ENCODE measurements at regions not wholly inside any gene's neighbourhood (a gene's known extent, or its start where the extent isn't known, plus 50 kb on each side); places are given as distances from the start of the nearest gene placed in this dataset.
"Not testable (repeated sequence)": the region's sequence is repeated elsewhere in the genome, so short reads cannot be mapped to it uniquely, and the experiment has no call there.

GRCh38 chr17:70426752-70427151, 257.4 kb downstream of the KCNJ2 start:
- Histone ChIP-seq H3K4me3 (ENCODE audit: low read length) (no peak overlapping the region), H3K27me3 (ENCODE audit: control insufficient read depth, insufficient read depth, low read length) (no peaks in the 10 kb centered on the region), H3K36me3 (ENCODE audit: control insufficient read depth, insufficient read depth, low read length) (no peaks in the 10 kb centered on the region), H3K4me1 (ENCODE audit: control insufficient read depth, insufficient read depth, low read length) (no peaks in the 10 kb centered on the region), H3K9me3 (ENCODE audit: control insufficient read depth, low read length) (no peaks in the 10 kb centered on the region), H3K9ac (ENCODE audit: low read length) (no peak overlapping the region)

DNA sequence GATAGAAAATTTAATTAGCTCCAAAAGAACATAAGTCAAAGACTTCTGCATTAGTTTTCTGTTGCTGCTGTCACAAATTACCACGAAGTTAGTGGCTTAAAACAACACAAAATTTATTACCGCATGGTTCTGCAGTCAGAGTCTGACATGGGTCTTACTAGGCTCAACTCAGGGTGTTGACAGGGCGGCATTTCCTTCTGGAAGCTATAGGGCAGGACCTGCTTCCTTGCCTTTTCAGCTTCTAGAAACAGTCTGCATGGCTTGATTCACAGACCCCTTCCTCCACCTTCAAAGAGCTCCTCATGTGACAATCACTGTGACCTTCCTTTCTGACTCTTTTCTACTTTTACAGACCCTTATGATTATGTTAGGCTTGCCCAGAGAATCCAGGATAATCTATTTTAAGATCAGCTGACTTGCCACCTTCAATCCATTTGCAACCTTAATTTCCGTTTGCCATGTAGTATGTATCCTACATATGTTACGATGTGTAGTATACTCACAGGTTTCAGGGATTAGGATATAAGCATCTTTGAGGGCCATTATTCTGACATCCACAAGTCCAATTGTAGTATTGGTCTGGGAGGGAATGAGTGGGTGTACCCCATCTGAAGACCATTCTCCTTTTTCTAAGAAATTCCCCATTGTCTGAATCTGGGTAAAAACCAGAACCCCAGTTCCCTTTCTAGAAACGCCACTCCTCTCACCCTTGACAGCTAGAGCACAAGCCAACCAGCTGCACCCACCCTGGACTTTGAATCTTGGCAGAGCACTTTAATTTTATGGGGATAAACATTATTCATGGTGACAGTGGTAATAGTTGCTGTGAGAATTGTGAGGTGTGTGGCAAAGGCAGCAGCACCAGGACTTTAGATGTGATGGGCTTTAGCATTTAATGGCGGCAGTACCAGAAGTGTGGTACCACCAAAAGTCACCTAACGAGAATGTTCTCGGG, 265.5 kb downstream of the KCNJ2 start:
- no peaks in the 10 kb centered on the region for H3K9me3 ChIP-seq (ENCODE audit: control insufficient read depth, low read length)
- H3K27me3 ChIP-seq (ENCODE audit: control insufficient read depth, insufficient read depth, low read length) = no peaks in the 10 kb centered on the region
- H3K36me3 ChIP-seq (ENCODE audit: control insufficient read depth, insufficient read depth, low read length) = no peaks in the 10 kb centered on the region
- H3K4me1 ChIP-seq (ENCODE audit: control insufficient read depth, insufficient read depth, low read length) = no peaks in the 10 kb centered on the region
- no peak overlapping the region for H3K4me3 ChIP-seq (ENCODE audit: low read length)
- no peak overlapping the region for H3K9ac ChIP-seq (ENCODE audit: low read length)

DNA sequence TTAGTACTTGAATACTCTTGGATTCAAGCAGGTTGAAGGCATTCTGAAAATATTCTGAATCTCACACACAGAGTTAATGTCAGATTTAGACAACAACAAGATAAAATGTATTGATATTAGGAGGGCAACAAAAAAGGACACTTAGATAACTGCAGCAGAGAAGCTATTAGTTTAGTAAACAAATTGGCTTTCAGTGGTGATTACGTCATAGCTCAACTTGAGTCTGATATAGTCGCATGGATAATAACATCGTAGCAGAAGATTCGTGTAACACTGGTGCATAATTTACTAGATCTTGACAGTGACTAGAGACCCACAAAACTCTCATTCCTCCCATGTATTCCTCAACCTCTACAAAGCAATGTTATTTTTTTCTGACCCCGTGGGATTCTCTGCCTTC, 268.3 kb downstream of the KCNJ2 start:
- no peak overlapping the region for H3K9ac ChIP-seq (ENCODE audit: low read length)
- H3K4me1 ChIP-seq (ENCODE audit: control insufficient read depth, insufficient read depth, low read length) = no peaks in the 10 kb centered on the region
- H3K36me3 ChIP-seq (ENCODE audit: control insufficient read depth, insufficient read depth, low read length) = no peaks in the 10 kb centered on the region
- H3K4me3 ChIP-seq (ENCODE audit: low read length) = no peak overlapping the region
- H3K9me3 ChIP-seq (ENCODE audit: control insufficient read depth, low read length) = no peaks in the 10 kb centered on the region
- no peaks in the 10 kb centered on the region for H3K27me3 ChIP-seq (ENCODE audit: control insufficient read depth, insufficient read depth, low read length)

GRCh38 chr17:70446446-70446845, 277.1 kb downstream of the KCNJ2 start:
- H3K36me3 ChIP-seq (ENCODE audit: control insufficient read depth, insufficient read depth, low read length) = no peaks in the 10 kb centered on the region

GRCh38 chr17:70447588-70447987, 278.3 kb downstream of the KCNJ2 start:
- Histone ChIP-seq H3K4me3 (ENCODE audit: low read length) (no peak overlapping the region), H3K9ac (ENCODE audit: low read length) (no peak overlapping the region), H3K36me3 (ENCODE audit: control insufficient read depth, insufficient read depth, low read length) (no peaks in the 10 kb centered on the region), H3K4me1 (ENCODE audit: control insufficient read depth, insufficient read depth, low read length) (no peaks in the 10 kb centered on the region), H3K9me3 (ENCODE audit: control insufficient read depth, low read length) (no peaks in the 10 kb centered on the region), H3K27me3 (ENCODE audit: control insufficient read depth, insufficient read depth, low read length) (no peaks in the 10 kb centered on the region)

More at GRCh38 chr17:70446446-70446845, 277.1 kb downstream of the KCNJ2 start:
- H3K27me3 ChIP-seq (ENCODE audit: control insufficient read depth, insufficient read depth, low read length) = no peaks in the 10 kb centered on the region
- H3K4me3 ChIP-seq (ENCODE audit: low read length) = no peak overlapping the region
- no peak overlapping the region for H3K9ac ChIP-seq (ENCODE audit: low read length)
- H3K4me1 ChIP-seq (ENCODE audit: control insufficient read depth, insufficient read depth, low read length) = no peaks in the 10 kb centered on the region
- no peaks in the 10 kb centered on the region for H3K9me3 ChIP-seq (ENCODE audit: control insufficient read depth, low read length)

DNA sequence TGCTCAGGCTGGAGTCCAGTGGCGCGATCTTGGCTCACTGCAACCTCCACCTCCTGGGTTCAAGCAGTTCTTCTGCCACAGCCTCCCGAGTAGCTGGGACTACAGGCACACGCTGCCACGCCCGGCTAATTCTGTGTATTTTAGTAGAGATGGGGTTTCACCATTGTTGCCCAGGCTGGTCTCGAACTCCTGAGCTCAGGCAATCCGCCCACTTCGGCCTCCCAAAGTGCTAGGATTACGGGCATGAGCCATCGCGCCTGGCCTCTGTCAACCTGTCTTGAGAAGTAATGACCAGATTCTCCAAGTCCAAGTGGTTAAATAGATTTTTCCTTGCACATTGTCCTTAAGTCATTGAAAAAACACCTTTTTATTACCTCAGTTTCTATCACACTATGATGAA, 283.7 kb downstream of the KCNJ2 start:
- H3K36me3 ChIP-seq (ENCODE audit: control insufficient read depth, insufficient read depth, low read length); H3K27me3 ChIP-seq (ENCODE audit: control insufficient read depth, insufficient read depth, low read length); H3K9ac ChIP-seq (ENCODE audit: low read length); H3K4me1 ChIP-seq (ENCODE audit: control insufficient read depth, insufficient read depth, low read length); H3K9me3 ChIP-seq (ENCODE audit: control insufficient read depth, low read length); H3K4me3 ChIP-seq (ENCODE audit: low read length): not testable (repeated sequence)

DNA sequence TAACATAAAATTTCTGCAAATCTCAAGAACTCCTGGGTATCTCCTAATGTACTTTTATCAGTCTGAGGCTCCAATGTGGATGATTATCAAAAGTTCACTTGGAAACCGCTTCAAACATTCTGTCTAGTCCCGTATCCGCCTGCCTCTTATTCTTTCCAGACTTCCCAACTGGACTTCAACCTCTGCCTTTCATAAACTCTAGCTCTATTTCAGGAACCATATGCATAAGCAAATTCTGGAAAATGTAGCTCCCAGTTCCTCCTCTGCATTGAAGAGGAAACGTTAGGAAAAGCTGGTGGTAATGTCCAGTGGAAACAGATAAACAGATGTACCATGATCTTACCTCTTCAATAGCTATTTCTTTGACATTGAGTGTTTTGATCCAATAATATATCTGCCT, 285.0 kb downstream of the KCNJ2 start:
- no peaks in the 10 kb centered on the region for H3K9me3 ChIP-seq (ENCODE audit: control insufficient read depth, low read length)
- H3K4me3 ChIP-seq (ENCODE audit: low read length) = no peak overlapping the region
- no peaks in the 10 kb centered on the region for H3K27me3 ChIP-seq (ENCODE audit: control insufficient read depth, insufficient read depth, low read length)
- no peaks in the 10 kb centered on the region for H3K36me3 ChIP-seq (ENCODE audit: control insufficient read depth, insufficient read depth, low read length)
- no peaks in the 10 kb centered on the region for H3K4me1 ChIP-seq (ENCODE audit: control insufficient read depth, insufficient read depth, low read length)
- no peak overlapping the region for H3K9ac ChIP-seq (ENCODE audit: low read length)

DNA sequence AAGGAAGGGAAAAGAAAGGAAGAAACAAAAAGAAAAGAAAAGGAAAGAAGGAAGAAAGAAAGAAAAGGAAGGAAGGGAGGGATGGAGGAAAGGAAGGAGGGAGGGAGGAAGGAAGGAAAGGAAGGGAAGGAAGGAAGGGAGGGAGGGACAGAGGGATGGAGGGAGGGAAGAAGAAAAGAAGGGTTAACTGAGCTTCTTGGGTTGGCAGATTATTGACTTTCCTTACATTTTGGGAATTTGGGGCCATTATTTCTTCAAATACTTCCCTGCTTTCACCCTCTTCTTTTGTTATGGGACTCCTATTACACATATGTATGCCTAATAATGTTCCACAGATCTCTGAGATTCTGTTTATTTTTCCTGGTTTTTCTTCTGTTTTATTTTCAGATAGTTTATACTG, 285.6 kb downstream of the KCNJ2 start:
- H3K27me3 ChIP-seq (ENCODE audit: control insufficient read depth, insufficient read depth, low read length) = no peaks in the 10 kb centered on the region
- H3K36me3 ChIP-seq (ENCODE audit: control insufficient read depth, insufficient read depth, low read length) = no peaks in the 10 kb centered on the region
- no peaks in the 10 kb centered on the region for H3K9me3 ChIP-seq (ENCODE audit: control insufficient read depth, low read length)
- no peak overlapping the region for H3K9ac ChIP-seq (ENCODE audit: low read length)
- no peaks in the 10 kb centered on the region for H3K4me1 ChIP-seq (ENCODE audit: control insufficient read depth, insufficient read depth, low read length)
- no peak overlapping the region for H3K4me3 ChIP-seq (ENCODE audit: low read length)

DNA sequence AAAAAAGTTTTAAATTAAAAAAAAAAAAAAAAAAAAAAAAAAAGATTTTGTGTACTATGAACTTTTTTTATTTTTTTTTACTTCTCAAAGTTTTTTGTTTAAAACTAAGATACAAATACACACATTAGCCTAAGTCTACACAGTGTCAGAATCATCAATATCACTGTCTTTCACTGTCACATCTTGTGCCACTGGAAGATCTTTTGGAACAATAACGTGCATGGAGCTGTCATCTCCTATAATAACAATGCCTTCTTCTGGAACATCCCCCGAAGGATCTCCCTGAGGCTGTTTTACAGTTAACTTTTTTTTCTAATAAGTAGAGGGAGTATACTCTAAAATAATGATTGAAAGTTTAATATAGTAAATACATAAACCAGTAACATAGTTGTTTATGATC, 295.7 kb downstream of the KCNJ2 start:
- Histone ChIP-seq H3K9ac (ENCODE audit: low read length) (no peak overlapping the region), H3K36me3 (ENCODE audit: control insufficient read depth, insufficient read depth, low read length) (no peaks in the 10 kb centered on the region), H3K4me3 (ENCODE audit: low read length) (no peak overlapping the region), H3K9me3 (ENCODE audit: control insufficient read depth, low read length) (no peaks in the 10 kb centered on the region), H3K27me3 (ENCODE audit: control insufficient read depth, insufficient read depth, low read length) (no peaks in the 10 kb centered on the region), H3K4me1 (ENCODE audit: control insufficient read depth, insufficient read depth, low read length) (no peaks in the 10 kb centered on the region)

- H3K36me3 ChIP-seq (ENCODE audit: control insufficient read depth, insufficient read depth, low read length) = no peaks in the 10 kb centered on the region
Measured at GRCh38 chr17:70468661-70469060, 299.3 kb downstream of the KCNJ2 start.

DNA sequence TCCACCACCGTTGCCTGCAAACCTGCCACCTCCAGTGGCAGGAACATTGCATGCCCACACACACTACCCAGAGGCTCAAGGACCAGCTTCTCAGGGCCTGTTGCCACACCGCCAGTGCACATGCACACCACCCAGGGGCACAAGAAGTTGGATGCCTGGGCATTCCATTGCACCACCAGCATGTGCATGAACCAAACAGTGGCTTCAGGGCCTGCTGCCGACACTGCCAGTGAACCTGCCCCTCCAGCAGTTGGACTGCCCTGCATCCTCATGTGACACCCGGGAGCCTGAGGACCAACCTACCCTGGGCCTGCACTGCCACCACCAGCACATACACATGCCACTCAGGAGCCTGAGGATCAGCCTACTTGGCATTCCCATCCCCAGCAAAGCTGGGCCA, 303.7 kb downstream of the KCNJ2 start:
- Histone ChIP-seq H3K4me1 (ENCODE audit: control insufficient read depth, insufficient read depth, low read length) (no peaks in the 10 kb centered on the region), H3K4me3 (ENCODE audit: low read length) (no peak overlapping the region), H3K27me3 (ENCODE audit: control insufficient read depth, insufficient read depth, low read length) (no peaks in the 10 kb centered on the region), H3K9me3 (ENCODE audit: control insufficient read depth, low read length) (no peaks in the 10 kb centered on the region), H3K36me3 (ENCODE audit: control insufficient read depth, insufficient read depth, low read length) (no peaks in the 10 kb centered on the region), H3K9ac (ENCODE audit: low read length) (no peak overlapping the region)

More at GRCh38 chr17:70468661-70469060, 299.3 kb downstream of the KCNJ2 start:
- no peaks in the 10 kb centered on the region for H3K9me3 ChIP-seq (ENCODE audit: control insufficient read depth, low read length)
- H3K27me3 ChIP-seq (ENCODE audit: control insufficient read depth, insufficient read depth, low read length) = no peaks in the 10 kb centered on the region
- H3K4me3 ChIP-seq (ENCODE audit: low read length) = no peak overlapping the region
- H3K4me1 ChIP-seq (ENCODE audit: control insufficient read depth, insufficient read depth, low read length) = no peaks in the 10 kb centered on the region
- no peak overlapping the region for H3K9ac ChIP-seq (ENCODE audit: low read length)

GRCh38 chr17:70476368-70476767, 307.0 kb downstream of the KCNJ2 start:
- Histone ChIP-seq H3K4me3 (ENCODE audit: low read length) (no peak overlapping the region), H3K4me1 (ENCODE audit: control insufficient read depth, insufficient read depth, low read length) (no peaks in the 10 kb centered on the region), H3K9ac (ENCODE audit: low read length) (no peak overlapping the region), H3K36me3 (ENCODE audit: control insufficient read depth, insufficient read depth, low read length) (no peaks in the 10 kb centered on the region), H3K9me3 (ENCODE audit: control insufficient read depth, low read length) (no peaks in the 10 kb centered on the region), H3K27me3 (ENCODE audit: control insufficient read depth, insufficient read depth, low read length) (no peaks in the 10 kb centered on the region)

Measured in mucosa of stomach (tissue), 1 donor.